Skin epidermis (tissue), 12 donors: ENCODE measurements at regions not wholly inside any gene's neighbourhood (a gene's known extent, or its start where the extent isn't known, plus 50 kb on each side); places are given as distances from the start of the nearest gene placed in this dataset.

Experiments used
- H3K27ac ChIP-seq, 21 experiments: fragments of 200-600 bp; sonication (generic) in 11 of 21; one replicate each; pipeline ENCODE4 v1.5.0; 2020; ENCODE audit warnings: mild to moderate bottlenecking in 3 of 21, inconsistent platforms in 2 of 21, moderate library complexity in 2 of 21
- H3K4me3 ChIP-seq, 7 experiments: fragments of 200-600 bp; sonication (generic) in 2 of 7; one replicate each; pipeline ENCODE4 v1.5.0; 2020; ENCODE audit warnings: inconsistent platforms in 2 of 7, mild to moderate bottlenecking in 2 of 7, moderate library complexity in 1 of 7

GRCh38 chr1:29811727-29812407, 575.5 kb downstream of the PTPRU start:
- H3K4me3 ChIP-seq: no peak overlapping the region
- no peak overlapping the region for H3K27ac ChIP-seq

GRCh38 chr1:29811247-29811646, 574.9 kb downstream of the PTPRU start:
- no peak overlapping the region for H3K27ac ChIP-seq
- H3K4me3 ChIP-seq: no peak overlapping the region

- H3K4me3 ChIP-seq: no peak overlapping the region
Measured at GRCh38 chr1:29810121-29811120, 574.1 kb downstream of the PTPRU start.

GRCh38 chr1:29809446-29810120, 573.3 kb downstream of the PTPRU start:
- no peak overlapping the region for H3K4me3 ChIP-seq

More at GRCh38 chr1:29810121-29811120, 574.1 kb downstream of the PTPRU start:
- H3K27ac ChIP-seq: no peak overlapping the region

GRCh38 chr1:29808141-29808995, 572.0 kb downstream of the PTPRU start:
- no peak overlapping the region for H3K4me3 ChIP-seq
- no peak overlapping the region for H3K27ac ChIP-seq

More at GRCh38 chr1:29809446-29810120, 573.3 kb downstream of the PTPRU start:
- H3K27ac ChIP-seq: no peak overlapping the region

- no peak overlapping the region for H3K27ac ChIP-seq
- H3K4me3 ChIP-seq: no peak overlapping the region
Measured at GRCh38 chr1:29807689-29808088, 571.4 kb downstream of the PTPRU start.

- H3K4me3 ChIP-seq: no peak overlapping the region
- no peak overlapping the region for H3K27ac ChIP-seq
Measured at GRCh38 chr1:29806646-29807319, 570.5 kb downstream of the PTPRU start.

GRCh38 chr1:29805896-29806160, 569.5 kb downstream of the PTPRU start:
- no peak overlapping the region for H3K4me3 ChIP-seq

GRCh38 chr1:29805122-29805895, 569.0 kb downstream of the PTPRU start:
- Histone ChIP-seq H3K27ac (no peak overlapping the region), H3K4me3 (no peak overlapping the region)

More at GRCh38 chr1:29805896-29806160, 569.5 kb downstream of the PTPRU start:
- H3K27ac ChIP-seq: no peak overlapping the region

- H3K27ac ChIP-seq: no peak overlapping the region
Measured at GRCh38 chr1:29804181-29804899, 568.0 kb downstream of the PTPRU start.

GRCh38 chr1:29803486-29803885, 567.2 kb downstream of the PTPRU start:
- Histone ChIP-seq H3K27ac (no peak overlapping the region), H3K4me3 (no peak overlapping the region)

More at GRCh38 chr1:29804181-29804899, 568.0 kb downstream of the PTPRU start:
- H3K4me3 ChIP-seq: no peak overlapping the region

GRCh38 chr1:29802181-29803068, 566.1 kb downstream of the PTPRU start:
- no peak overlapping the region for H3K4me3 ChIP-seq
- no peak overlapping the region for H3K27ac ChIP-seq

- peak overlapping the region in 1 of 21 experiments; percentile 27 for H3K27ac ChIP-seq
- no peak overlapping the region for H3K4me3 ChIP-seq
Measured at GRCh38 chr1:29801561-29801973, 565.2 kb downstream of the PTPRU start.

- peak overlapping the region in 1 of 21 experiments; percentile 27 for H3K27ac ChIP-seq
- no peak overlapping the region for H3K4me3 ChIP-seq
Measured at GRCh38 chr1:29801003-29801402, 564.7 kb downstream of the PTPRU start.

GRCh38 chr1:29800522-29800956, 564.2 kb downstream of the PTPRU start:
- H3K27ac ChIP-seq: peak overlapping the region in 4 of 21 experiments; percentile 10 to 30 (median 22)
- H3K4me3 ChIP-seq: no peak overlapping the region

- Histone ChIP-seq H3K27ac (peak overlapping the region in 4 of 21 experiments; percentile 10 to 30 (median 22)), H3K4me3 (no peak overlapping the region)
Measured at GRCh38 chr1:29800120-29800519, 563.8 kb downstream of the PTPRU start.
